ENCODE measurements at regions not wholly inside any gene's neighbourhood (a gene's known extent, or its start where the extent isn't known, plus 50 kb on each side); places are given as distances from the start of the nearest gene placed in this dataset.

DNA sequence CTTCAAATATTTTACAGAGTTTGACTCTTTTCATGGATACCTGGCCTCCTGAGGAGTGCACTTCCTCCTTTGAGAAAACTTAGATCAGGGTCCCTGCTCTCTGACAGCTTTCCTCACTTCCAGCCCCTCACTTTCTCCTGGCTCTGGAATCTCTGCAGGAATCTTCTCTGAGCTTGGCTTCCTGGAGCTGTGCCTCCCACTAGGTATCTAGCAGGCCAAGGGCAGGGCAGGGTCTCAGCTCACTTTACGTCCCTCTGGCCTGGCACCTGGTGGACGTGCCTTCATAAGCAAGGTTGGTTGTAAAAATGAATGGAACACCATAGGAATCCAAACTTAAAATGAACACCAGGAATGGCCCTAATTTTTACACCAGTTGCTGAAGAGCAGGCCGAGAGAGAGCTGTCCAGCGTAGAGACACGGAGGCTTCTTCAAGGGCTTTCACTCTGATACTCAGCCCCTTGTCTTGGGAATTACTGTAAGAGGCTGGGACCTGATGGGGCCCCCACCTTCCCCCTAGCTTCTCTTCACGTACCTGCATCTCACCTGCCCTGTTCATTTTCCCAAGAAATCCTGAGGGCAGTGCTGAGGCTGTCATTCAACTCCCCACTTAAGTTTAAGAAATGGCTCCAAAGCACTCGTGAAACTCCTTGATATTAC is 426.9 kb upstream of the ID2 start:
- no peak for DNase-seq (ENCODE audit: low read depth in 2 of 2, low spot score in 1 of 2)

DNA sequence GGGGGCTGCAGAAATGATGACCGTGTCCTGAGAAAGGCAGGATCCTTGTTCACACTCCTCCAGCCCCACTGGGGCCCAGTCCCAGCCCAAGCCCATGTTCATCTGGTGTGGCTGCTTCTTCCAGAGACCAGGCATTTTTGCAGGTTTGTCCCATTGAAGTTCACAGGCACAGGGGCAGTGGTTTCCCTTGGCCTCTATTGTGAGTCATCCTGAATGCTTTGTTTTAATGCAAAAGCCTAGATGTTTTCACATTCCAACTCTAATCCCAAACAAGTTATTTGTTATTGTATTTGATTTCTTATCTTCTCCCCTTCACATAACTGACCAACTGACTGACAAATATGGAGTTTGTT is 426.4 kb upstream of the ID2 start:
- no peak for DNase-seq (ENCODE audit: low read depth in 2 of 2, low spot score in 1 of 2)

DNA sequence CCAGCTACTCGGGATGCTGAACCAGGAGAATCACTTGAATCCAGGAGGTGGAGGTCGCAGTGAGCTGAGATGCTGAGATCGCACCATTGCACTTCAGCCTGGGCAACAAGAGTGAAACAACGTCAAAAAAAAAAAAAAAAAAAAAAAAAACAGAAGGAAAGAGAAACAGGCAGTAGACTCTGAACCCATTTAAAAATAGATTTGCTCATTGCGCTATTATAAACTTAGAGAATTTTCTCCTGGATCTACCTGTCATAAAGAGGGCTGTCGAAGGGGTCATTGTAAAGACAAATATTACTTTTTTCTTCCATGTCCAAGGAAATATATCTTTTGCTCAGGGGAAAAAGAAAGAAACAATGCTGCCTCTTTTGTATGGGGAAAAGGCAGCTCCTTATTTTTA is 425.0 kb upstream of the ID2 start:
- no peak for DNase-seq (ENCODE audit: low read depth in 2 of 2, low spot score in 1 of 2)

DNA sequence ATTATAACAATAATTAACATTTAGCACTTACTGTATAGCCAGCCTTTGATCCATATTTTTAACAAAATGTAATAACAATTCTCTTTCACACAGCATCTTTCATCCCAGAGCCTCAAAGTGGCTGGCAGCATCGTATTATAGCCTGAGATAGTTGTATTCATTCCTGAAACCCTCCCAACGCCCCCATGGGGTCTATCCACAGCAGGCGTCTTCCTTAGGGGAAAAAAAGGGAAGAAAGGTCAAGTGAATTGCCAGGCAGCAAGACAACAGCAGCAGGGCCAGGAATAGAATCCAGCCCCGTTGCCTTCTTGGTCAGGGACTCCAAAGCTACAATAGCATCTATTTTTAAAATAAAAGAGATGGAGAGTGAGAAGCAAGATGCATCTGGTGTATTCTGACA is 424.4 kb upstream of the ID2 start:
- no peak for DNase-seq (ENCODE audit: low read depth in 2 of 2, low spot score in 1 of 2)

DNA sequence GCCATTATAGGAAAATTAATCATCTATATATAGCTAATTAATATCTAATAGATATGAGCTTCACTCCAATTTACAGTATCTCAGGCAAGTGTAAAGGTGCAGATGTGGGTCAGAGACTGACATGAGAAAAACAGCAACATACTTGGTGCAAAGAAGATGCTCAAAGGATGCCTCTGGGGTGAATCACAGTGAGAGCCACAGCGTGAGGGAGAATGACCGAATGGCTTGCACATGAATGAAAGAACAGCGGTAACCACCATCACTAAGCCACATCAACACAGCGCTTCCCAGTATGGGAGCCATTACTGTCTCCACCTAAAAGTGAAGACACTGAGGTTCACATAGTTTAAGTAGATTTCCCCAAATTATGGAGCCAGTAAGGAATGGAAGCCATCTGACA is 423.4 kb upstream of the ID2 start:
- no peak for DNase-seq (ENCODE audit: low read depth in 2 of 2, low spot score in 1 of 2)

DNA sequence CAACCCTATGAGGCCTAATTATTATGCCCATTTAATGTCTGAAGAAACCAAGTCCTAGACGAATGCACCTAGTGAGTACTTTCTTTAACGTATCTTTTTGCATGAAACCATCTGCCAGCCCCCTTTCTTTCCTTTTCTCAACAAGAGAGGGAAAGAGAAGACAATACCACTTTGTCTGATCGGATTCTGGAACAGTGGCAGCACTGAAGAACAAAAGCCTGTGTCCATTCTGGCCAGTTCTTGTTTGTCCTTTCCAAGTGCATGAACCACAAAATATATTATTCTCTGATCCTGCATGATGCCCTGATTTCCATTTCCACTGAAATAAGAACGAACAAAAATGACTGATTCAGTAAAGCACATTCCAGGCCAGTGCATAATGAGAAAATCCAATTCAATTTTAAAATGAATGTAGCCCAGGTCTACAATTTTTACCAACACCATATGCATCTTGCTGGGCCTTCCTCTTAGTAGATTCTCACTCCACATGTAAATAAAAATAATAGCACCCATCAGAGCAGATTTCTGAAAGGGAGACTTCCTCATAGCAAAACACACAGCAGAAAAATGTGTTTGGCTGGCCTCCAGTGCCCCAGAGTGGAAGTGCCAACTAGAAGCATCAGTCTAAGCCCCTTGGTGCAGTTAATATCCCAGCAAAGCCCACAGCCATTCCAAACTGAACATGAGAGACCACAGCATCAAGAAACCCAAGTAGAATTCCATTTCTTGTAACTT is 422.6 kb upstream of the ID2 start:
- no peak for DNase-seq (ENCODE audit: low read depth in 2 of 2, low spot score in 1 of 2)

DNA sequence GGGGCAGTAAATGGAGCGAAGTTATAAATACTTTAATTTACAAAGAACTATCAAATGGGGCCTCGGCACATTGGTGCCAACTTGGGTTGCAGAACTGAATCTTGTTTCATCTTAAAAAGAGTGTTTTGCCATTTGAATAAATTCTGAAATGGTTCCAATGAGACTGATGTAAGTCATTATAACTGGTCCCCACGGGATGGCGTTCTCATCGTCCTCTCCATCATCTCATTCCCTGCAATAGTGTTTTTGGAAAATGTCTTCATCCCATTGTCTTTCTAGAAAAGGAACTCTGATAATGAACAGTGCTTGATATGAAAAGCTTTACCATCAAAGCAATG is 422.0 kb upstream of the ID2 start:
- no peak for DNase-seq (ENCODE audit: low read depth in 2 of 2, low spot score in 1 of 2)

DNA sequence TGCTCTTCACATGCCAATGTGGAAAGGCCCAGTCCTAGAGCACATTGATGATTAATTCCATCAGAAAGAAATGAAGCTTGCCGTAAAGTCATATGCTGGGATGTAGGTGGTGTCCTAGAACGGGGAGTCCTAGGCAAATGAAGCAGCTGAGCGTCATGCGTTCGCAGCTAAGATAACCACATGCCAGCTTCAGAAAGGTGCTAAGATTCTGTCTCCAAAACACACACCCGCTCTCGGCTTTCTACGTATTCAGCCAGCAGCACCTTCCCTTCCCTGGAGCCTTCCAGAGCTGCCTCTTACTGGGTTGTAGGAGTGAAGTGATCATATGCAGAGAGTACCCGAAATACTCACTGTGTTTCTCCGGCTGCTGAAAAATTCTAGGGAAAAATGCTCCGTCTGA is 421.6 kb upstream of the ID2 start:
- DNase-seq (ENCODE audit: low read depth in 2 of 2, low spot score in 1 of 2), result no peak

DNA sequence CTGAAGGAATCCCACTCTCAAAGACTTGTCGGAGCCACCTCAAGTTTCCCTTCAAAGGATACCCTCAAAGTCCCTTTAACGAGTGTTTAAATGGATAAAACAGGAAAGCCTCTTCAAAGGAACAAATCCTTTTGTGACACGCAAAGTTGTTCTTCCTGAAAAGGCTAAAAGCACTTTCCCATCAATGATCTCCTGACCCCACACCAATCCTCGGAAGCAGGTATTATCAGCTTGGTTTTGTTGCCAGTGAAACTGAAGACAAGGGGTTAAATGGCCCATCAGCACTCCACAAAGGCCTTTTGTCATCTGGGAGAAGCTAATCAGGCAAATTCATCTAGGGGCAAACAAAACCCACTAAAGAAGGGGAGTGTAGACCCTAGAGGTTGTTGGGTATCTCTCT is 418.0 kb upstream of the ID2 start:
- DNase-seq (ENCODE audit: low read depth in 2 of 2, low spot score in 1 of 2), result no peak

DNA sequence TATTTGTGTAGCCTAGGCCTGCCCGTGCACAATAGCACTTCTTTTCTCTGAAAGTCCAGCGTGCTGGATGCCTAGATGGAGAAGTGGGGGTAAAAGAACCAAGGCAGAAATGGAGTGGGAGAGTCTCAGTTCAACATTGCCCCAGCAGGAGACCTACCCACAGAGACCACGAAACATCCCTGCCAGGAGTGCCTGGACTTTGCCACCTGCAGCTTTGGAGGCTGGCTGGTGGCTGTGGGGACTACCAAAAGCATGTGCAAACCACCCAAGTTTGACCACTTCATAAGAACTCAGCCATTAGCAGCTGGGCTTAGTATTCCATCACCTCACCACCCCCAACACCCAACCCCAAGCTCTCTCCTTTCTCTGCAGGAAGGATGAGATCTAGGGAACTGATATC is 416.9 kb upstream of the ID2 start:
- no peak for DNase-seq (ENCODE audit: low read depth in 2 of 2, low spot score in 1 of 2)

DNA sequence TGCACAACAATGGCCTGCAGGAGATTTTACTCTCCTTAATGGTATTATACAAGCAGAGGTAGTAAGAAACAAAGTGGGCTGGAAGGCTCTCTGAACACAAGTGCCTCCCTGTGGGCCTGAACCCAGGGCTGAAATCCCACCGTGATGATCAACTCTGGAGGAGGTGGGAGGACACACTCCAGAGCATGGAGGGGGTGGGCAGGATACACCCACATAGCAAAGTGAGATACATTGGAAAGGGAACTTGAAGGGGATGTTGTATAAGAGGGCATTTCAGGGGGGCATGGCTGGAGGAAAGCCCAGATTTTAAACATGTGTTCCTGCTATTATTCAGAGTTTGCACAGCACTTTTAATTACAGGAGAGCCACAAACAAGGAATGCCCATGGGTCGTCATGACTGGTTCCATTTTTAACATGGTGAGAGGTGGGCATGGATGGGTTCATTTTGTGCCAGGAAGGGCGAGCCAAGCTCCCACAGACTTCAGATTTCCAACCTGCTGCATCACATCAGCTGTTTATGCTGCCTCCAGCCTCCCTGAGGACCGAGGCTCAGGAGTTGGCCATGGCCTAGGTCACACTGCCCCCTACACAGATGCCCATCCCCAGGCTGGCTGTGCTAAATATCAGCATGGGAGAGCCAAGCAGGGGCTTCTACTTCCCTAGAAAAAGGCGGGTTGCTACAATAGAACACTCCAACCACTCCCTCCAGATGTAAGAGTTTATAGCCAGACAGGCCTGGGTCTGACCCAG is 416.2 kb upstream of the ID2 start:
- DNase-seq (ENCODE audit: low read depth in 2 of 2, low spot score in 1 of 2), result no peak

DNA sequence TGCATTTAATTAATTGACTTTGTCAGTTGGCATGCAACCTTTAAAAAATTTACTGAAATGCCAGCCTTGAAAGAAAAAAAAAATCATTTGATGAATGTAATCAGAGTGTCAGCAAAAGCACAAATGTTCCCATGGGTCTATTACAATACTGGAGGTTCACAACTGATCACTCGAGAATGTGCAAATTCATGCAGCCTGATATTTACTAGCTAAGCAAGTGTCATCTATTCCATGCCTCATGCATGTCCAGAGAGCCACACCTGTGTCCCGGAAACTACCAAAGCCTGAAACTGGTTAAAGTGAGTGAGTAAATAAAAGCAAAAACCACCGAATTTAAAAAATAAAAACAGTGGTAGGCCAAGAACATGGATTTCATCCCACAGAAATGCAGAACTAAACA is 415.3 kb upstream of the ID2 start:
- no peak for DNase-seq (ENCODE audit: low read depth in 2 of 2, low spot score in 1 of 2)

DNA sequence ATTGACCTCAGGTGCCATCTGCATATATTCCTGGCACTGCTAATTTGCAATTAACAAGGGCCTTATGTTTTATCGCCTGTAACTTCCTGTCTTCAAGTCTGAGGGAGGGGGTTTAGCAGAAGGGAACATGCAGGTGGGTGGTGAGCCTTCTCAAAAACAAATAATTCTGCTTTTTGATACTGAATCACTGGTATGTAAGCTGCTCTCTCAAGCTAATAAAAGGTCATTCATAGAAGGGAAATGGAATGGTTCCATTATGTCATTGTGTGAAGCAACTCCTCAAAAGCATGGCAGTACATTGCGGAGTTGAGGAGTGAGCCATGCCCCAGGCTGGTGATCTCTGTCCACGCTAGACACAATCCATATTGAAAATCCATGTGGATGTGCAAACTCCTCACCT is 414.8 kb upstream of the ID2 start:
- DNase-seq (ENCODE audit: low read depth in 2 of 2, low spot score in 1 of 2), result no peak

DNA sequence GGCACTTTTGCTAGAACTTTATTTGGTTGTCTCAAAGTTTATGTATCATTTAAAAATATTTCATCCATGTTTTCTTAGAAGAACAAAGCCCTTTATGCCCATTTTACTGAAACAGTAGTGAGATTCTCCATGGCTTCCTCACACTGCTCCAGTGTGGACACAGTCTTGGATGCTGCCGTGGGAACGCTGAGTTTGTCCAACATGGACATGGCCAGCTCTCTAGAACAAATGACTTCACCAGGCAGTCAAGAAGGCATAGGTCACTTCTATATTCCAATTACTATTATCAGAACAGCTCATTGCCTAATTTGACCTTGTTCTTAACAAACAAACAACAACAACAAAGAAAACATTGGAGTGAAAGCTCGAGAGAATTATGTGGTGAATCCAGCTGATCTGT is 414.1 kb upstream of the ID2 start:
- no peak for DNase-seq (ENCODE audit: low read depth in 2 of 2, low spot score in 1 of 2)

DNA sequence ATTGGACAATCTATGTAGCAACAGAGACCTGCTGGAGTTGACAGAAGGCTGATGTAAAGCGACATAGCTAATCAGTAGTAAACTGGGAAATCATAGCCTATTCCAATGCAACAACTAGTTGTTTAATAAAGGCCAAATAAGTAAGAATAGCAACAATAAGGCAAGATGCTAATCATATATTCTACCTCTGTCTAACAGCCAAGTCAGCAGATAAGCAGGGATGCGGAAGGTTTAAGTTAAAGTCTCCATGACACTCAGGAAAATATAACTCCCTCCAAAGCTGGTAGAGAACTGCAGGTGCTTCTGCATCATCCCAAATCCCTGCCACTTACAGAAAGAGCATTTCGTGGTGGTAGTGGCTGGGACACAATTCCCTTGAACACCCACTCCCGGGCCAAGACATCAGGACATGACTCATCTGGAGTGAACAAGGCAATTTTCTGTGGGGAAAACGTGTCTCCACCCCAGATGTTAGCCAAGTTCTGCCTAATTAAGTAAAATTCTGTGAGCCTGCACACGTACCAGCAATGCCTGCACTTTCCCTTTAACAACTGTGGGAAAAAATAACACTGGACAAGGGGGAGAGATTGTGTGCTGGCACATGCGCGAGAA is 413.6 kb upstream of the ID2 start:
- DNase-seq (ENCODE audit: low read depth in 2 of 2, low spot score in 1 of 2), result no peak

DNA sequence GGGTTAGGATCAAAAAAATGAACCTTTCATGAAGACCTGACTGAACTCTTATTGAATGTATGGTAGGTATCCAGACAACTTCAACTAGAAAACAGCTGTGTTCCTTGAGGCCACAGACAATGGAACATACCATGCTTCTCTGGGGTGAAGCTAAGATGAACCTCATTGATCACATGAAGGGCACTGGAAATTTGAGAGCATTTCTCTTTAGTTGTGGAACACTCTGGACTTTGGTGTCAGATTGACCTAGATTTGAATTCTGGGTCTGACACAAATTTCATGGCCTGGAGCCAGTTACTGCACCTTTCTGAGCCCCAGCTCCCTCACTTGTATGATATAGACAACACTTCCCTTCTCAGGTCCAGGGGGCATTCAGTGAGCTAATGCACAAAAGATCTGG is 411.2 kb upstream of the ID2 start:
- DNase-seq (ENCODE audit: low read depth in 2 of 2, low spot score in 1 of 2), result no peak

DNA sequence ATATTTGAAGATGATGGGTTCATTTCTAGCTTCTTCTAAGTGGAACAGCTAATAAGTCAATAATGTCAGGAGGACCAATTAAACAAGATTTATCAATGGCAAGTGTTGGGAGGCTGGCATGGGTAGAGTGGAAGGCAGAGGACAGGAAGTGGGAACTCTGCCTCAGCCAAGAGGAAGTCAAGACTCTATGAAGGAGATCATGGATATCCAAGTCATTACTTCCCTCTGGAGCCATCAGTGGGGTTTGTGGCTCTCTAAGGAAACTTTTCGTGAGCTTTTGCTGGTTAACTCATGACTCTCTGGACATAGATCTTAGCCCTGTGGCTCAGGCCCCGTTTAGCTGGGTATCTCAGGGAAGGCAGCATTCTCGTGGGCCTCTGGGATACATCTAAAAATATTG is 410.4 kb upstream of the ID2 start:
- DNase-seq (ENCODE audit: low read depth in 2 of 2, low spot score in 1 of 2), result no peak

DNA sequence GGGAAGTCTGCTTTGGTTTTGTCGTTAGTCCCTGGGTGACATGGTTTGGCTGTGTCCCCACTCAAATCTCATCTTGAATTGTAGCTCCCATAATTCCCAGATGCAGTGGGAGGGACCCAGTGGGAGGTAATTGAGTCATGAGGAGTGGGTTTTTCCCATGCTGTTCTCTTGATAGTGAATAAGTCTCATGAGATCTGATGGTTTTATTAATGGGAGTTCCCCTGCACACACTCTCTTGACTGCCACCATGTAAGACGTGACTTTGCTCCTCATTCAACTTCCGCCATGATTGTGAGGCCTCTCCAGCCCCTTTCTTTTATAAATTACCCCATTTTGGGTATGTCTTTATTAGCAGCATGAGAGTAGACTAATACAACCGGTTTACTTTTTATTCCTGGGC is 405.8 kb upstream of the ID2 start:
- DNase-seq (ENCODE audit: low read depth in 2 of 2, low spot score in 1 of 2), result no peak

DNA sequence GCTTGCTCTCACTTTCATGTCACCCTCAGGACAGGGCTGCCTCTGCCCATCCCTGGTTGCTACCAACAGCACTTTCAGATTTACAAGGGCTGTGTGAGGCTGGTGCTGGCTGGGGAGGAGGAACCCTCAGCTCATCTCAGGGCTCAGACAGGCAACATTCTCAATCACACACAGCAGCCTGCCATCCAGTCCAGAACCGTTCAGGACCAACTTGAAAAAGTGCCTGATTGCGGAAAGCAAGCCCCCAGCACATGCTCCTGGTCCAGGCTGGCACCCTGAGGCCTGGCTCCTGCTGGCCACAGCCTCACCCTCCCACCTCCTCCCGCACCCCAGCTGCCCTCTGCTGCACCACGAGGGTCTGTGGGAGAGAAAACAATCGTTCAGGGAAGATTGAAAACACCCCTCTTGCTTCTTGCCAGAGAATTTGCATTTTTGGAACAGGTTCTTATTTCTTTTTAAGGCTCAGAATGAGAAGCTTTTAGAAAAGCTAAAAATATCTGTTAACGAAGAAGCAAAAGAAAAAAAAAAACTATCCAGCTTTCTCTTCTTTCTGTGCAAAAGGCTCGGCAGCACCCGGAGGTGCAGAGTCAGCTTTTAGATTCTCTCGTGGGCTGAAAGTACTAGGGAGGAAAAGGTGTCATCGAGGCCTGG is 403.8 kb upstream of the ID2 start:
- DNase-seq (ENCODE audit: low read depth in 2 of 2, low spot score in 1 of 2), result no peak

DNA sequence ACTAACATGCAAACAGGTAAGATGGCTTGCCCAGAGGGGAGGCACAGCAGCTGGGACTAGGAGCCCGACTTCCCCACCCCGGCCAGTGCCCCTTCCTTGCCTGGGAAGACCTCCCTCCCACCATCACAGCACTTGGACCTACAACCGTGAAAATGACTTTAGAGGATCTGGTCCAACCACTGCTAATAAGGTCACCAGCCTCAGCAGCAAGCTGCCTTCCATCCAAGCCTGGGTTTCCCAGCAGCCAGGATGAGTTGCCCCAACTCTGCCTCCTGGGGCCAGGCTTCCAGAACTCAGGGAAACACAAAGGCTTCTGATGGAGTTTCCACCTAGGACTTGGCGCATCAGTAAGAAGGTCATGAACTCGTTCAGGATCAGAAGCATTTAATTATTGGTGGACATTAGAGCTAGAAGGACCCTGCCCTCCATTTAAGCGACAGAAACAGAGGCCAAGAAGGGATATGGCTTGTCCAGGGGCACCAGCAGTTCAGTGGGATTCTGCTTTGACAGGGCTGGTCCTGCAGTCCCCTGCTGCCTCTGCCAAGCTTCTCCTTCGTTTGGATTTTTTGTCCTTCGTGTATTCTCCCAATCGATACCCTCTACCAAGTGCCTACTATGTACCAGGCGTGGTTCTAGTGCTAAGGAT is 403.0 kb upstream of the ID2 start:
- DNase-seq (ENCODE audit: low read depth in 2 of 2, low spot score in 1 of 2), result no peak

DNA sequence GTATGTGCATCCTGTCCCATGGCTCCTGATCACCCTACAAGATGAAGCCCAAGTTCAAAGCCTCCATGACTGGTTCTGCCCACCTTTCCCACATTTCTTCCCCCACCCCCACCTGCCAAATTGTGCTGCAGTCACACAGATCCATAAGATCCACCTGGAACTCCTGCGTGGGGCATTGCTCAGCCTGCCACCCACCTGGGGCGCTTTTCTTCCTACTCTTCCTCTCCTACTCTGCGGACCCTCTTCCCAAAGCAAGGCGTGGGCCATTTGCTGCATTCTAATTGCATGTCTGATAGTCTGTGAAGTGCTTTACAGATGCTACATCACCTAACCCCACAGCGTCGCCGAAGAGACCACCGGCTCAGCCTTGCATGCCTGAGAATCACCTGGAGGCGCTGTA is 402.4 kb upstream of the ID2 start:
- no peak for DNase-seq (ENCODE audit: low read depth in 2 of 2, low spot score in 1 of 2)

Data from stimulated activated CD8-positive, alpha-beta memory T cell treated with anti-CD3 and anti-CD28 coated beads, Interleukin-4, amount 100 ng/mL, for 4 hours (primary cell).